GM23338 (cell line): ENCODE measurements at regions not wholly inside any gene's neighbourhood (a gene's known extent, or its start where the extent isn't known, plus 50 kb on each side); places are given as distances from the start of the nearest gene placed in this dataset.

ENCODE experiments used
- CTCF ChIP-seq, 2 experiments: fragments of 200-600 bp in 1 of 2; sonication (generic) in 1 of 2; conservative IDR thresholded peaks; 2 replicates each; pipeline versions ENCODE4 v1.5.1 to v1.6.1; 2016 to 2017; ENCODE audit warnings: antibody characterized with exemption in 2 of 2, low read depth in 2 of 2, mild to moderate bottlenecking in 2 of 2, moderate library complexity in 1 of 2
- EZH2 ChIP-seq: fragments of 200-600 bp; sonication (generic); IDR thresholded peaks from one replicate; pipeline ENCODE4 v1.8.0; 2017; ENCODE audit warnings: antibody characterized with exemption, mild to moderate bottlenecking, low read depth; ENCODE audit not compliant: unreplicated experiment
- EZH2phosphoT487 ChIP-seq: fragments of 200-600 bp; sonication (generic); IDR thresholded peaks from one replicate; pipeline ENCODE4 v1.8.1; 2018; ENCODE audit warnings: antibody characterized with exemption; ENCODE audit not compliant: unreplicated experiment
- JUNB ChIP-seq: IDR thresholded peaks from one replicate; pipeline ENCODE4 v1.6.1; 2016; ENCODE audit warnings: antibody characterized with exemption; ENCODE audit not compliant: unreplicated experiment
- TF ChIP-seq, protein P1 (sequence below): IDR thresholded peaks from one replicate; pipeline ENCODE4 v1.6.1; 2018; ENCODE audit warnings: antibody characterized with exemption; ENCODE audit not compliant: unreplicated experiment

DNA sequence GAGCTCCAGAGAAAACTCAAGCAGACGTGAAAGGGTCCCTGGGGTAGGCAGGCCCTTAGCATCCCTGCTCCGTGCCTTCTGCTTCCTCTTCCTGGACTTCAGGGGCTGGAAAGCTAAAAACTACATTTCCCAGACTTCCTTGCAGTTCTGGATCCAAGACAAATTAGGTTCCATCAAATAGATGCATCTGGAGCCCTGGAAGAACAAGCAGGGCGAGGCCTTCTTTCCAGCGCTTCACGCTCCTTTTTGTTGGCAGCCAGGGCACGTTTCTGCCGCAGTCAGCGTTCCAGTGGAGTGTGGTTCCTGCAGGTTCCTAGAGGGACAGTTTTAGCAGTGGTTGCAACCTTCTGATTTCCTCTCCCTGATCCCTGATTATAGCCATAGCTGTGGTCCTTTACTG lies 53.6 kb upstream of the MSX1 start:
- no peak for TF ChIP-seq EZH2
- TF ChIP-seq CTCF (conservative IDR thresholded peaks at IDR 0.05; ENCODE audit: low read depth in 2 of 2), result no peak
- TF ChIP-seq JUNB, result no peak
- TF ChIP-seq EZH2phosphoT487, result no peak
- TF ChIP-seq, protein P1, sequence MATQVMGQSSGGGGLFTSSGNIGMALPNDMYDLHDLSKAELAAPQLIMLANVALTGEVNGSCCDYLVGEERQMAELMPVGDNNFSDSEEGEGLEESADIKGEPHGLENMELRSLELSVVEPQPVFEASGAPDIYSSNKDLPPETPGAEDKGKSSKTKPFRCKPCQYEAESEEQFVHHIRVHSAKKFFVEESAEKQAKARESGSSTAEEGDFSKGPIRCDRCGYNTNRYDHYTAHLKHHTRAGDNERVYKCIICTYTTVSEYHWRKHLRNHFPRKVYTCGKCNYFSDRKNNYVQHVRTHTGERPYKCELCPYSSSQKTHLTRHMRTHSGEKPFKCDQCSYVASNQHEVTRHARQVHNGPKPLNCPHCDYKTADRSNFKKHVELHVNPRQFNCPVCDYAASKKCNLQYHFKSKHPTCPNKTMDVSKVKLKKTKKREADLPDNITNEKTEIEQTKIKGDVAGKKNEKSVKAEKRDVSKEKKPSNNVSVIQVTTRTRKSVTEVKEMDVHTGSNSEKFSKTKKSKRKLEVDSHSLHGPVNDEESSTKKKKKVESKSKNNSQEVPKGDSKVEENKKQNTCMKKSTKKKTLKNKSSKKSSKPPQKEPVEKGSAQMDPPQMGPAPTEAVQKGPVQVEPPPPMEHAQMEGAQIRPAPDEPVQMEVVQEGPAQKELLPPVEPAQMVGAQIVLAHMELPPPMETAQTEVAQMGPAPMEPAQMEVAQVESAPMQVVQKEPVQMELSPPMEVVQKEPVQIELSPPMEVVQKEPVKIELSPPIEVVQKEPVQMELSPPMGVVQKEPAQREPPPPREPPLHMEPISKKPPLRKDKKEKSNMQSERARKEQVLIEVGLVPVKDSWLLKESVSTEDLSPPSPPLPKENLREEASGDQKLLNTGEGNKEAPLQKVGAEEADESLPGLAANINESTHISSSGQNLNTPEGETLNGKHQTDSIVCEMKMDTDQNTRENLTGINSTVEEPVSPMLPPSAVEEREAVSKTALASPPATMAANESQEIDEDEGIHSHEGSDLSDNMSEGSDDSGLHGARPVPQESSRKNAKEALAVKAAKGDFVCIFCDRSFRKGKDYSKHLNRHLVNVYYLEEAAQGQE, result no peak
